PC-3 (cell line): ENCODE measurements at regions not wholly inside any gene's neighbourhood (a gene's known extent, or its start where the extent isn't known, plus 50 kb on each side); places are given as distances from the start of the nearest gene placed in this dataset.

ENCODE experiments used
- ATAC-seq: fragments of 200-7000 bp; cut with Tn5 transposase; 2 replicates; pipeline ENCODE4 v1.9.1; 2020; ENCODE audit warnings: mild to moderate bottlenecking, moderate library complexity
- BruUV-seq: library from RNA; stranded (reverse); fragments of 400-500 nt; replicated peaks from 2 replicates; lab custom pipeline; 2021; lab: Mats Ljungman, UMichigan
- CTCF ChIA-PET: fragments of 300-600 bp; sonication (Branson Sonifier 250); formaldehyde crosslinking; loops from one replicate; lab custom pipeline; 2022; ENCODE audit warnings: antibody characterized with exemption; lab: Charles Lee
- POLR2A ChIA-PET: fragments of 300-600 bp; sonication (Branson Sonifier 250); formaldehyde crosslinking; loops from one replicate; lab custom pipeline; 2022; ENCODE audit warnings: antibody characterized with exemption; ENCODE audit not compliant: unreplicated experiment; lab: Charles Lee
- DNase-seq: peaks from one replicate; pipeline ENCODE4 v3.0.0-alpha.2; 2015
- H2AFZ ChIP-seq: fragments of 300-600 bp; sonication (generic); 2 replicates; pipeline ENCODE4 v1.6.0; 2016; ENCODE audit warnings: antibody characterized with exemption, low read length
- H3F3A ChIP-seq: fragments of 300-600 bp; sonication (generic); one replicate; pipeline ENCODE4 v1.6.0; 2017; ENCODE audit warnings: antibody characterized with exemption, low read length, control low read depth, mild to moderate bottlenecking; ENCODE audit not compliant: unreplicated experiment
- H3K27ac ChIP-seq: fragments of 300-600 bp; sonication (generic); 2 replicates; pipeline ENCODE4 v1.5.1; 2016; ENCODE audit warnings: mild to moderate bottlenecking, low read length
- H3K27me3 ChIP-seq: fragments of 300-600 bp; sonication (generic); 2 replicates; pipeline ENCODE4 v1.6.1; 2016; ENCODE audit warnings: low read length, mixed read lengths
- H3K36me3 ChIP-seq: fragments of 300-600 bp; sonication (generic); 2 replicates; pipeline ENCODE4 v1.6.1; 2016; ENCODE audit warnings: low read depth, mixed run types, low read length, mixed read lengths
- H3K4me1 ChIP-seq: fragments of 300-600 bp; sonication (generic); 2 replicates; pipeline ENCODE4 v1.5.1; 2016; ENCODE audit warnings: low read length; ENCODE audit not compliant: insufficient read depth
- H3K4me2 ChIP-seq: fragments of 300-600 bp; sonication (generic); 2 replicates; pipeline ENCODE4 v1.6.0; 2016; ENCODE audit warnings: low read length
- H3K4me3 ChIP-seq: fragments of 300-600 bp; sonication (generic); 2 replicates; pipeline ENCODE4 v1.5.1; 2016; ENCODE audit warnings: mild to moderate bottlenecking, low read length, mixed read lengths
- H3K79me2 ChIP-seq: fragments of 300-600 bp; sonication (generic); 2 replicates; pipeline ENCODE4 v1.6.1; 2017; ENCODE audit warnings: low read length, mixed read lengths
- H3K9ac ChIP-seq: fragments of 300-600 bp; sonication (generic); 2 replicates; pipeline ENCODE4 v1.6.0; 2016; ENCODE audit warnings: mild to moderate bottlenecking, low read length
- H3K9me2 ChIP-seq: fragments of 300-600 bp; sonication (generic); replicated peaks from 2 replicates; pipeline ENCODE4 v1.6.1; 2016; ENCODE audit warnings: mixed run types, low read length, mixed read lengths
- H3K9me3 ChIP-seq: fragments of 300-600 bp; sonication (generic); 2 replicates; pipeline ENCODE4 v1.6.1; 2016; ENCODE audit warnings: low read length, mixed read lengths
- H4K20me1 ChIP-seq: fragments of 300-600 bp; sonication (generic); 2 replicates; pipeline ENCODE4 v1.6.1; 2016; ENCODE audit warnings: low read length, mixed read lengths
- EZH2 ChIP-seq: fragments of 300-600 bp; sonication (generic); IDR thresholded peaks from one replicate; pipeline ENCODE4 v1.6.1; 2017; ENCODE audit warnings: antibody characterized with exemption, mild to moderate bottlenecking, low read length; ENCODE audit not compliant: unreplicated experiment
- EZH2phosphoT487 ChIP-seq: fragments of 300-600 bp; sonication (generic); IDR thresholded peaks from 2 replicates; pipeline ENCODE4 v1.6.1; 2018; ENCODE audit warnings: mild to moderate bottlenecking, antibody characterized with exemption, low read length, borderline replicate concordance
- intact Hi-C: fragments of 100-400 bp; cut with micrococcal nuclease; formaldehyde crosslinking; loops from 2 replicates; pipeline ENCODE4 v1.9.0; 2023
- TF ChIP-seq, protein P1 (sequence below): fragments of 300-600 bp; sonication (generic); conservative IDR thresholded peaks from 2 replicates; pipeline ENCODE4 v1.5.1; 2017; ENCODE audit warnings: antibody characterized with exemption, low read depth, mild to moderate bottlenecking, low read length

DNA sequence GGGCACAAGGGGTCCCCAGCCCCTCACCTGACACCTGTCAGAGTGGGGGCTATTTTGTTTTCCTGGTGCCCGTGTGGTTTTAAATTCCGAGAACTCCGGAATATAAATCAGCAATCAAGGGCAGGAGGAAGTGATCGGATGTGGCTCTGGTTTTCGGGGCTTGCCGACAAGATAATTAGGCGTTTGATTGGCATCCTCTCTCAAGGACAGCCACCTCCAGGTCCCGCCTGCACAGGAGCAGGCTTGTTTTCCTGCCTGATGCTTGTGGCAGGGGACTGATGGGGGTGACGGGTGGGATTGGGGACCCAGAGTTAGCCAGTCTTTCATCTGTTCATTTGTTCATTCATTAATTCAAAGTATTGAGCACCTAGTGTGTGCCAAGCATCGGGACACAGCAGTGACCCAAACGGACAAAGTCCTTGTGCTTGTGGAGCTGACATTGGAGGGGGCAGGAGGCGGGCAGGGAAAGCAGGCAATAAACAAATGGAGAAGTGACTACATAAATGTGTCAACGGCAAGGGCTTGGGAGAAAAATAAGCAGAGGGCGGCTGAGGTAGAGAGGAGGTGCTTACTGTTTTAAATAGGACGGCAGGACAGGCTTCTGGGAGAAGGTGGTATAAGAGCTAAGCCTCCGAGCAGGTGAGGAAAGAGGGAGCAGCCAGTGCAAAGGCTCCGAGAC, 166.5 kb downstream of the PHETA1 start:
- H4K20me1 ChIP-seq = no peaks in the 10 kb centered on the region
- H3K4me1 ChIP-seq = no peaks in the 10 kb centered on the region
- no peak overlapping the region for H3K4me2 ChIP-seq
- POLR2A ChIA-PET = no interaction called here
- no peaks in the 10 kb centered on the region for H3K79me2 ChIP-seq
- CTCF ChIA-PET = no interaction called here
- no peaks in the 10 kb centered on the region for H3F3A ChIP-seq
- ATAC-seq (no peak), DNase-seq (no peak)
- no peaks in the 10 kb centered on the region for H3K9me3 ChIP-seq
- H2AFZ ChIP-seq = no peak overlapping the region
- H3K9me2 ChIP-seq = no peaks in the 10 kb centered on the region
- no TSS peak for BruUV-seq
- intact Hi-C loops = no loop called here
- H3K9ac ChIP-seq = no peak overlapping the region
- H3K36me3 ChIP-seq = no peaks in the 10 kb centered on the region
- no peak overlapping the region for H3K27ac ChIP-seq
- TF ChIP-seq, protein P1, sequence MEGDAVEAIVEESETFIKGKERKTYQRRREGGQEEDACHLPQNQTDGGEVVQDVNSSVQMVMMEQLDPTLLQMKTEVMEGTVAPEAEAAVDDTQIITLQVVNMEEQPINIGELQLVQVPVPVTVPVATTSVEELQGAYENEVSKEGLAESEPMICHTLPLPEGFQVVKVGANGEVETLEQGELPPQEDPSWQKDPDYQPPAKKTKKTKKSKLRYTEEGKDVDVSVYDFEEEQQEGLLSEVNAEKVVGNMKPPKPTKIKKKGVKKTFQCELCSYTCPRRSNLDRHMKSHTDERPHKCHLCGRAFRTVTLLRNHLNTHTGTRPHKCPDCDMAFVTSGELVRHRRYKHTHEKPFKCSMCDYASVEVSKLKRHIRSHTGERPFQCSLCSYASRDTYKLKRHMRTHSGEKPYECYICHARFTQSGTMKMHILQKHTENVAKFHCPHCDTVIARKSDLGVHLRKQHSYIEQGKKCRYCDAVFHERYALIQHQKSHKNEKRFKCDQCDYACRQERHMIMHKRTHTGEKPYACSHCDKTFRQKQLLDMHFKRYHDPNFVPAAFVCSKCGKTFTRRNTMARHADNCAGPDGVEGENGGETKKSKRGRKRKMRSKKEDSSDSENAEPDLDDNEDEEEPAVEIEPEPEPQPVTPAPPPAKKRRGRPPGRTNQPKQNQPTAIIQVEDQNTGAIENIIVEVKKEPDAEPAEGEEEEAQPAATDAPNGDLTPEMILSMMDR = no peak
- no peak for TF ChIP-seq EZH2phosphoT487
- peaks cover 69% of the 10 kb centered on the region for H3K27me3 ChIP-seq
- no peak overlapping the region for H3K4me3 ChIP-seq

DNA sequence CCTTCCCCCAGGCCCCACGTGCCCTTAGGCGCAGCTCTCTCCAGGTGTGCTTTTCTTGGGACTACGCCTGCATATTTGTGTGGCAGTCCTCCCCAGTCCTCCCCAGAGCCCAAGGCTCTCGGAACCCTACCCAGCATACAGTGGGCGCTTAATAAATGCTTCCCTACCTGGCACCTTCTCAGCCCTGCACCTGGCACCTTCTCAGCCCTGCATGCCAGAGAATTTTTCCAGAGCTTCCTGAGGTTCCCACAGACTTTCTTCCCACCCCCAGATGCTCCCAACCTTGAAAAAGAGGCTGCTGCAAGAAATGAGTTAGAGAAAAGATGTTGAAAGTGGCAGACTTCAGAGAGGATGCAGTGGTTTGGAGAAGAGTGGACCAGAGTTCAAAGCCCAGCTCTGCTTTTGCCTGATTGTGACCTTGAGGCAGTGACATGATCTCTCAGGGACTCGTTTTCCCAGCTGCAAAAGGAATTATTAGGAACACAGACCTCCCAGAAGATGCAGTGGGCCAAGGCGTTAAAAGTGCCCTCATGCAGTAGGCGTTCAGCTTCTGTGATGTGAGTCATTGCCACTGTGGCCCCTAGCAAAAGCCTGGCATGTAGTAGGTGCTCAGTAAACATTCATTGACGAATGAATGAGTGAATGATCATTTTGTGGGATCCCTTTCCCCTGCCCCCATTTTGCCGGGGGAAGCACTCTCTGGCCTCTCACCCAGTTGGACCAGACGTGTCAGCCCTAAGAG, 167.2 kb downstream of the PHETA1 start:
- CTCF ChIA-PET = no interaction called here

More for the DNA sequence above, 167.2 kb downstream of the PHETA1 start:
- no peak overlapping the region for H3K9ac ChIP-seq
- POLR2A ChIA-PET = no interaction called here
- H3K9me3 ChIP-seq = no peaks in the 10 kb centered on the region
- BruUV-seq = no TSS peak
- no peaks in the 10 kb centered on the region for H3K36me3 ChIP-seq
- no peaks in the 10 kb centered on the region for H3K4me1 ChIP-seq
- H3K79me2 ChIP-seq = no peaks in the 10 kb centered on the region
- H3K27ac ChIP-seq = no peak overlapping the region
- H3K9me2 ChIP-seq = no peaks in the 10 kb centered on the region
- no peak overlapping the region for H3K4me3 ChIP-seq
- no peak overlapping the region for H3K4me2 ChIP-seq
- DNase-seq (no peak), ATAC-seq (no peak)
- no peaks in the 10 kb centered on the region for H3F3A ChIP-seq
- intact Hi-C loops = no loop called here
- H2AFZ ChIP-seq = no peak overlapping the region
- peaks cover 69% of the 10 kb centered on the region for H3K27me3 ChIP-seq
- no peaks in the 10 kb centered on the region for H4K20me1 ChIP-seq
- TF ChIP-seq, protein P1 = no peak
- TF ChIP-seq EZH2phosphoT487 (no peak), EZH2 (no peak)
